Peyer's patch (tissue), 4 donors: ENCODE measurements at regions not wholly inside any gene's neighbourhood (a gene's known extent, or its start where the extent isn't known, plus 50 kb on each side); places are given as distances from the start of the nearest gene placed in this dataset.

Source experiments
- POLR2A ChIP-seq, 2 donors: fragments of 450-650 bp; IDR thresholded peaks; one replicate each; pipeline ENCODE4 v1.5.1; 2017; ENCODE audit warnings: antibody characterized with exemption in 2 of 2, mild to moderate bottlenecking in 2 of 2, moderate library complexity in 2 of 2
- TF ChIP-seq, protein P1 (sequence below), 6 experiments: fragments of 450-650 bp in 4 of 6; fragments of 200-600 bp in 2 of 6; sonication (generic) in 1 of 6; IDR thresholded peaks; one replicate each; pipeline ENCODE4 v1.5.1; 2017 to 2019; ENCODE audit warnings: antibody characterized with exemption in 6 of 6, mild to moderate bottlenecking in 3 of 6, moderate library complexity in 1 of 6

DNA sequence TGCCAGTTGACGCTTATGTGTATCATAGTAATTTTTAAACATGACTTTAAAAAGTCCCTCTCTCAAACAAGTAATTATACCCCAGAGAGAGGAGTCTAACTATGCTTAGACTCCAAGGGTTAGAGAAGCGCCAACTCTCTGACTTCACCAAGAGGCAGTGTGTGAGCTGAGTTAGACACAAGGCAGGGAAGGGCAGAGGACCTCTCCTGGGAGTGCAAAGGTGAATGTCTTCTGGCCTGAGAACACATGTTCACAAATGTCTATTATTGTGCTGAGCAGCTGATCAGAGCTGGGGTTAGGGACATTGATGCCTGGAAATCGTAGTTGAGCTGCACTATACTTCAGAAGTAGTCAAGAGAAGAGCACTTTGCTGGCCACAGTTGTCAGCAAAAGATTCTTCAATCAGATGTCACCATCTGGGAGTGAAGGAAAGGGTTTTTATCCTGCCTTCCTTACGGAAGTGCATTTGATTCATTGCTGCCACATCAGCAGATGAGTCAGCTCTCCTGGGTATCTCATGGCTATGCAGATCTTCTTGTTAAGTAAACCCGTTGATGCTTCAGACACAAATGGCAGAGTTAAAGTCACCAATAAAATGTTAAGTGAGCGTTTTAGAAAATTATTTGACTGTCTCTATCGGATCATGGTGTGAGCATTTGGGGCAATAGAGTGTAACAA, 283.2 kb upstream of the ARGLU1 start:
- TF ChIP-seq, protein P1, sequence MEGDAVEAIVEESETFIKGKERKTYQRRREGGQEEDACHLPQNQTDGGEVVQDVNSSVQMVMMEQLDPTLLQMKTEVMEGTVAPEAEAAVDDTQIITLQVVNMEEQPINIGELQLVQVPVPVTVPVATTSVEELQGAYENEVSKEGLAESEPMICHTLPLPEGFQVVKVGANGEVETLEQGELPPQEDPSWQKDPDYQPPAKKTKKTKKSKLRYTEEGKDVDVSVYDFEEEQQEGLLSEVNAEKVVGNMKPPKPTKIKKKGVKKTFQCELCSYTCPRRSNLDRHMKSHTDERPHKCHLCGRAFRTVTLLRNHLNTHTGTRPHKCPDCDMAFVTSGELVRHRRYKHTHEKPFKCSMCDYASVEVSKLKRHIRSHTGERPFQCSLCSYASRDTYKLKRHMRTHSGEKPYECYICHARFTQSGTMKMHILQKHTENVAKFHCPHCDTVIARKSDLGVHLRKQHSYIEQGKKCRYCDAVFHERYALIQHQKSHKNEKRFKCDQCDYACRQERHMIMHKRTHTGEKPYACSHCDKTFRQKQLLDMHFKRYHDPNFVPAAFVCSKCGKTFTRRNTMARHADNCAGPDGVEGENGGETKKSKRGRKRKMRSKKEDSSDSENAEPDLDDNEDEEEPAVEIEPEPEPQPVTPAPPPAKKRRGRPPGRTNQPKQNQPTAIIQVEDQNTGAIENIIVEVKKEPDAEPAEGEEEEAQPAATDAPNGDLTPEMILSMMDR (IDR thresholded peaks at IDR 0.05), result no peak
- TF ChIP-seq POLR2A (IDR thresholded peaks at IDR 0.05), result no peak
